NCI-H345 treated with DMSO at 0.1 percent for 48 hours (cell line): ENCODE measurements at regions not wholly inside any gene's neighbourhood (a gene's known extent, or its start where the extent isn't known, plus 50 kb on each side); places are given as distances from the start of the nearest gene placed in this dataset.
"Not testable (repeated sequence)": the region's sequence is repeated elsewhere in the genome, so short reads cannot be mapped to it uniquely, and the experiment has no call there.

ENCODE experiments used
- DNase-seq: peaks from one replicate; lab custom pipeline; 2025; ENCODE audit not compliant: unreplicated experiment; lab: John Stamatoyannopoulos, UW

- DNase-seq, result not testable (repeated sequence)
These were observed 251.7 kb upstream of the PODXL start for GRCh38 chr7:131808156-131808555.

GRCh38 chr7:131803816-131804215 is 247.4 kb upstream of the PODXL start:
- no peak for DNase-seq

- no peak for DNase-seq
These were observed 245.9 kb upstream of the PODXL start for GRCh38 chr7:131802195-131802864.

GRCh38 chr7:131800531-131800930 is 244.1 kb upstream of the PODXL start:
- no peak for DNase-seq

GRCh38 chr7:131800008-131800407 is 243.6 kb upstream of the PODXL start:
- no peak for DNase-seq

GRCh38 chr7:131797841-131798240 is 241.4 kb upstream of the PODXL start:
- DNase-seq, result no peak

- DNase-seq, result no peak
These were observed 239.0 kb upstream of the PODXL start for GRCh38 chr7:131795400-131795799.

- no peak for DNase-seq
These were observed 235.9 kb upstream of the PODXL start for GRCh38 chr7:131792311-131792710.

- no peak for DNase-seq
These were observed 230.7 kb upstream of the PODXL start for GRCh38 chr7:131787101-131787500.

GRCh38 chr7:131786204-131786603 is 229.8 kb upstream of the PODXL start:
- no peak for DNase-seq

GRCh38 chr7:131778601-131779000 is 222.2 kb upstream of the PODXL start:
- DNase-seq, result no peak

GRCh38 chr7:131774419-131775220 is 218.2 kb upstream of the PODXL start:
- no peak for DNase-seq

GRCh38 chr7:131773413-131773812 is 217.0 kb upstream of the PODXL start:
- no peak for DNase-seq

GRCh38 chr7:131769241-131769640 is 212.8 kb upstream of the PODXL start:
- DNase-seq, result no peak

- DNase-seq, result no peak
These were observed 211.2 kb upstream of the PODXL start for GRCh38 chr7:131767591-131767990.

GRCh38 chr7:131765575-131765974 is 209.1 kb upstream of the PODXL start:
- no peak for DNase-seq

GRCh38 chr7:131764143-131764775 is 207.8 kb upstream of the PODXL start:
- no peak for DNase-seq

- no peak for DNase-seq
These were observed 206.3 kb upstream of the PODXL start for GRCh38 chr7:131762753-131763152.

- not testable (repeated sequence) for DNase-seq
These were observed 199.4 kb upstream of the PODXL start for GRCh38 chr7:131755801-131756200.

GRCh38 chr7:131753620-131754222 is 197.3 kb upstream of the PODXL start:
- DNase-seq, result no peak

GRCh38 chr7:131747658-131748232 is 191.3 kb upstream of the PODXL start:
- DNase-seq, result no peak
